ENCODE measurements at regions not wholly inside any gene's neighbourhood (a gene's known extent, or its start where the extent isn't known, plus 50 kb on each side); places are given as distances from the start of the nearest gene placed in this dataset.

GRCh38 chr18:76055025-76055424 lies 440.0 kb downstream of the ZNF516 start:
- Histone ChIP-seq H3K9me3 (ENCODE audit: control extremely low read depth in 1 of 5, control insufficient read depth in 4 of 5, insufficient read depth in 2 of 5, low read depth in 1 of 5, low read length in 4 of 5) (no peaks in the 10 kb centered on the region), H3K27ac (ENCODE audit: insufficient read depth in 1 of 2, low read depth in 1 of 2, low read length in 2 of 2, poor library complexity in 1 of 2, severe bottlenecking in 2 of 2) (no peak overlapping the region), H3K4me3 (ENCODE audit: control insufficient read depth in 1 of 7, extremely low read depth in 1 of 7, insufficient read depth in 4 of 7, low read depth in 2 of 7, low read length in 6 of 7) (no peak overlapping the region), H3K27me3 (replicated peaks in 2 of 5; ENCODE audit: control insufficient read depth in 4 of 5, insufficient read depth in 5 of 5, low read length in 4 of 5) (no peaks in the 10 kb centered on the region), H3K36me3 (ENCODE audit: control insufficient read depth in 4 of 4, insufficient read depth in 4 of 4, low read length in 3 of 4) (no peaks in the 10 kb centered on the region), H3K4me1 (ENCODE audit: control extremely low read depth in 1 of 4, control insufficient read depth in 4 of 4, insufficient read depth in 4 of 4, low read length in 3 of 4) (no peaks in the 10 kb centered on the region)
- ChIA-PET CTCF (no interaction called here), POLR2A (no interaction called here)
- 92% methylated on average over 9 of the region's 9 CpGs for WGBS (ENCODE audit: insufficient coverage)
- no peak for DNase-seq

- CTCF ChIA-PET = no interaction called here
Observed at GRCh38 chr18:76054156-76054555, 440.9 kb downstream of the ZNF516 start.

GRCh38 chr18:76053551-76053950 lies 441.5 kb downstream of the ZNF516 start:
- Histone ChIP-seq H3K4me1 (ENCODE audit: control extremely low read depth in 1 of 4, control insufficient read depth in 4 of 4, insufficient read depth in 4 of 4, low read length in 3 of 4) (no peaks in the 10 kb centered on the region), H3K4me3 (ENCODE audit: control insufficient read depth in 1 of 7, extremely low read depth in 1 of 7, insufficient read depth in 4 of 7, low read depth in 2 of 7, low read length in 6 of 7) (no peak overlapping the region), H3K27ac (ENCODE audit: insufficient read depth in 1 of 2, low read depth in 1 of 2, low read length in 2 of 2, poor library complexity in 1 of 2, severe bottlenecking in 2 of 2) (no peak overlapping the region), H3K9me3 (ENCODE audit: control extremely low read depth in 1 of 5, control insufficient read depth in 4 of 5, insufficient read depth in 2 of 5, low read depth in 1 of 5, low read length in 4 of 5) (no peaks in the 10 kb centered on the region), H3K36me3 (ENCODE audit: control insufficient read depth in 4 of 4, insufficient read depth in 4 of 4, low read length in 3 of 4) (no peaks in the 10 kb centered on the region), H3K27me3 (replicated peaks in 2 of 5; ENCODE audit: control insufficient read depth in 4 of 5, insufficient read depth in 5 of 5, low read length in 4 of 5) (no peaks in the 10 kb centered on the region)
- no peak for DNase-seq
- ChIA-PET CTCF (no interaction called here), POLR2A (no interaction called here)
- WGBS (ENCODE audit: insufficient coverage) = 98% methylated on average over 7 of the region's 8 CpGs

More at GRCh38 chr18:76054156-76054555, 440.9 kb downstream of the ZNF516 start:
- H3K9me3 ChIP-seq (ENCODE audit: control extremely low read depth in 1 of 5, control insufficient read depth in 4 of 5, insufficient read depth in 2 of 5, low read depth in 1 of 5, low read length in 4 of 5) = no peaks in the 10 kb centered on the region
- no peak overlapping the region for H3K27ac ChIP-seq (ENCODE audit: insufficient read depth in 1 of 2, low read depth in 1 of 2, low read length in 2 of 2, poor library complexity in 1 of 2, severe bottlenecking in 2 of 2)
- no peak for DNase-seq
- POLR2A ChIA-PET = no interaction called here
- no peak overlapping the region for H3K4me3 ChIP-seq (ENCODE audit: control insufficient read depth in 1 of 7, extremely low read depth in 1 of 7, insufficient read depth in 4 of 7, low read depth in 2 of 7, low read length in 6 of 7)
- no peaks in the 10 kb centered on the region for H3K36me3 ChIP-seq (ENCODE audit: control insufficient read depth in 4 of 4, insufficient read depth in 4 of 4, low read length in 3 of 4)
- WGBS (ENCODE audit: insufficient coverage) = 44% methylated on average over 4 of the region's 5 CpGs
- no peaks in the 10 kb centered on the region for H3K27me3 ChIP-seq (replicated peaks in 2 of 5; ENCODE audit: control insufficient read depth in 4 of 5, insufficient read depth in 5 of 5, low read length in 4 of 5)
- H3K4me1 ChIP-seq (ENCODE audit: control extremely low read depth in 1 of 4, control insufficient read depth in 4 of 4, insufficient read depth in 4 of 4, low read length in 3 of 4) = no peaks in the 10 kb centered on the region

- Histone ChIP-seq H3K4me1 (ENCODE audit: control extremely low read depth in 1 of 4, control insufficient read depth in 4 of 4, insufficient read depth in 4 of 4, low read length in 3 of 4) (no peaks in the 10 kb centered on the region), H3K36me3 (ENCODE audit: control insufficient read depth in 4 of 4, insufficient read depth in 4 of 4, low read length in 3 of 4) (no peaks in the 10 kb centered on the region), H3K4me3 (ENCODE audit: control insufficient read depth in 1 of 7, extremely low read depth in 1 of 7, insufficient read depth in 4 of 7, low read depth in 2 of 7, low read length in 6 of 7) (no peak overlapping the region), H3K27me3 (replicated peaks in 2 of 5; ENCODE audit: control insufficient read depth in 4 of 5, insufficient read depth in 5 of 5, low read length in 4 of 5) (no peaks in the 10 kb centered on the region), H3K9me3 (ENCODE audit: control extremely low read depth in 1 of 5, control insufficient read depth in 4 of 5, insufficient read depth in 2 of 5, low read depth in 1 of 5, low read length in 4 of 5) (no peaks in the 10 kb centered on the region), H3K27ac (ENCODE audit: insufficient read depth in 1 of 2, low read depth in 1 of 2, low read length in 2 of 2, poor library complexity in 1 of 2, severe bottlenecking in 2 of 2) (no peak overlapping the region)
- ChIA-PET POLR2A (no interaction called here), CTCF (no interaction called here)
- 97% methylated on average over 6 of the region's 9 CpGs for WGBS (ENCODE audit: insufficient coverage)
- DNase-seq = no peak
Observed at GRCh38 chr18:76052227-76052595, 442.8 kb downstream of the ZNF516 start.

GRCh38 chr18:76051396-76052226 lies 443.4 kb downstream of the ZNF516 start:
- no peaks in the 10 kb centered on the region for H3K27me3 ChIP-seq (replicated peaks in 2 of 5; ENCODE audit: control insufficient read depth in 4 of 5, insufficient read depth in 5 of 5, low read length in 4 of 5)
- DNase-seq = no peak
- H3K9me3 ChIP-seq (ENCODE audit: control extremely low read depth in 1 of 5, control insufficient read depth in 4 of 5, insufficient read depth in 2 of 5, low read depth in 1 of 5, low read length in 4 of 5) = no peaks in the 10 kb centered on the region
- no peak overlapping the region for H3K27ac ChIP-seq (ENCODE audit: insufficient read depth in 1 of 2, low read depth in 1 of 2, low read length in 2 of 2, poor library complexity in 1 of 2, severe bottlenecking in 2 of 2)
- 74% methylated on average over 9 of the region's 14 CpGs for WGBS (ENCODE audit: insufficient coverage)
- ChIA-PET CTCF (no interaction called here), POLR2A (interaction anchor here (0.6 kb wide), 1 partner anchor 757 kb away, joined by 4 read pairs; no protein-coding TSS in a partner anchor)
- no peak overlapping the region for H3K4me3 ChIP-seq (ENCODE audit: control insufficient read depth in 1 of 7, extremely low read depth in 1 of 7, insufficient read depth in 4 of 7, low read depth in 2 of 7, low read length in 6 of 7)
- H3K4me1 ChIP-seq (ENCODE audit: control extremely low read depth in 1 of 4, control insufficient read depth in 4 of 4, insufficient read depth in 4 of 4, low read length in 3 of 4) = no peaks in the 10 kb centered on the region
- no peaks in the 10 kb centered on the region for H3K36me3 ChIP-seq (ENCODE audit: control insufficient read depth in 4 of 4, insufficient read depth in 4 of 4, low read length in 3 of 4)

- Histone ChIP-seq H3K4me1 (ENCODE audit: control extremely low read depth in 1 of 4, control insufficient read depth in 4 of 4, insufficient read depth in 4 of 4, low read length in 3 of 4) (no peaks in the 10 kb centered on the region), H3K9me3 (ENCODE audit: control extremely low read depth in 1 of 5, control insufficient read depth in 4 of 5, insufficient read depth in 2 of 5, low read depth in 1 of 5, low read length in 4 of 5) (no peaks in the 10 kb centered on the region), H3K27me3 (replicated peaks in 2 of 5; ENCODE audit: control insufficient read depth in 4 of 5, insufficient read depth in 5 of 5, low read length in 4 of 5) (no peaks in the 10 kb centered on the region), H3K36me3 (ENCODE audit: control insufficient read depth in 4 of 4, insufficient read depth in 4 of 4, low read length in 3 of 4) (no peaks in the 10 kb centered on the region), H3K4me3 (ENCODE audit: control insufficient read depth in 1 of 7, extremely low read depth in 1 of 7, insufficient read depth in 4 of 7, low read depth in 2 of 7, low read length in 6 of 7) (no peak overlapping the region), H3K27ac (ENCODE audit: insufficient read depth in 1 of 2, low read depth in 1 of 2, low read length in 2 of 2, poor library complexity in 1 of 2, severe bottlenecking in 2 of 2) (no peak overlapping the region)
- ChIA-PET POLR2A (no interaction called here), CTCF (no interaction called here)
- no peak for DNase-seq
- 90% methylated on average over 3 of the region's 4 CpGs for WGBS (ENCODE audit: insufficient coverage)
Observed at GRCh38 chr18:76046221-76046620, 448.8 kb downstream of the ZNF516 start.

GRCh38 chr18:76042511-76042910 lies 452.5 kb downstream of the ZNF516 start:
- Histone ChIP-seq H3K27me3 (replicated peaks in 2 of 5; ENCODE audit: control insufficient read depth in 4 of 5, insufficient read depth in 5 of 5, low read length in 4 of 5) (no peaks in the 10 kb centered on the region), H3K4me1 (ENCODE audit: control extremely low read depth in 1 of 4, control insufficient read depth in 4 of 4, insufficient read depth in 4 of 4, low read length in 3 of 4) (no peaks in the 10 kb centered on the region), H3K4me3 (ENCODE audit: control insufficient read depth in 1 of 7, extremely low read depth in 1 of 7, insufficient read depth in 4 of 7, low read depth in 2 of 7, low read length in 6 of 7) (no peak overlapping the region), H3K36me3 (ENCODE audit: control insufficient read depth in 4 of 4, insufficient read depth in 4 of 4, low read length in 3 of 4) (no peaks in the 10 kb centered on the region), H3K27ac (ENCODE audit: insufficient read depth in 1 of 2, low read depth in 1 of 2, low read length in 2 of 2, poor library complexity in 1 of 2, severe bottlenecking in 2 of 2) (no peak overlapping the region), H3K9me3 (ENCODE audit: control extremely low read depth in 1 of 5, control insufficient read depth in 4 of 5, insufficient read depth in 2 of 5, low read depth in 1 of 5, low read length in 4 of 5) (no peaks in the 10 kb centered on the region)
- ChIA-PET POLR2A (no interaction called here), CTCF (interaction anchor here (1.0 kb wide), 1 partner anchor 16 kb away, joined by 3 read pairs; no protein-coding TSS in a partner anchor)
- no peak for DNase-seq
- WGBS (ENCODE audit: insufficient coverage) = no CpG with 5 or more reads among the region's 1 CpG

Data from common myeloid progenitor, CD34-positive (primary cell).